NT2/D1 (cell line): ENCODE measurements at regions not wholly inside any gene's neighbourhood (a gene's known extent, or its start where the extent isn't known, plus 50 kb on each side); places are given as distances from the start of the nearest gene placed in this dataset.

Experiments
- SUZ12 ChIP-seq: IDR thresholded peaks from 2 replicates; pipeline ENCODE4 v1.6.1; 2011; ENCODE audit not compliant: insufficient read length, insufficient read depth; ENCODE audit errors: extremely low read depth
- YY1 ChIP-seq: IDR thresholded peaks from 2 replicates; pipeline ENCODE4 v1.6.1; 2011; ENCODE audit not compliant: insufficient read length, insufficient read depth
- ZNF274 ChIP-seq: IDR thresholded peaks from 2 replicates; pipeline ENCODE4 v1.6.1; 2011; ENCODE audit warnings: mild to moderate bottlenecking, low read depth, low read length

GRCh38 chr4:151991884-151992167, 231.0 kb upstream of the GATB start:
- TF ChIP-seq YY1 (no peak), ZNF274 (no peak), SUZ12 (no peak)
